Activated B cell treated with CpG ODN at 0.5 μM for 24 hours (primary cell): ENCODE measurements at regions not wholly inside any gene's neighbourhood (a gene's known extent, or its start where the extent isn't known, plus 50 kb on each side); places are given as distances from the start of the nearest gene placed in this dataset.
A peak's percentile ranks its signal among the peaks of the same experiment; 100 is the strongest.
"Not testable (repeated sequence)": the region's sequence is repeated elsewhere in the genome, so short reads cannot be mapped to it uniquely, and the experiment has no call there.

Experiments
- ATAC-seq: fragments of 200-7000 bp; cut with Tn5 transposase; one replicate; pipeline ENCODE4 v1.10.0; 2021; ENCODE audit warnings: low read depth, mild to moderate bottlenecking, moderate library complexity
- CTCF ChIA-PET: fragments of 350-600 bp; sonication (Branson Sonifier 250); formaldehyde crosslinking; loops from one replicate; lab custom pipeline; 2021; ENCODE audit warnings: antibody characterized with exemption; lab: Charles Lee
- POLR2A ChIA-PET: fragments of 350-600 bp; sonication (Branson Sonifier 250); formaldehyde crosslinking; loops from one replicate; lab custom pipeline; 2021; ENCODE audit warnings: antibody characterized with exemption; lab: Charles Lee
- DNase-seq: peaks from one replicate; pipeline ENCODE4 v3.0.0; 2022
- H3K27ac Mint-ChIP-seq: one replicate; pipeline ENCODE4 v1.8.0; 2020; ENCODE audit warnings: mixed read lengths
- H3K27me3 Mint-ChIP-seq: one replicate; pipeline ENCODE4 v1.8.0; 2021; ENCODE audit warnings: mixed read lengths
- H3K36me3 Mint-ChIP-seq: one replicate; pipeline ENCODE4 v1.8.0; 2021; ENCODE audit warnings: low read depth, mixed read lengths
- H3K4me1 Mint-ChIP-seq: one replicate; pipeline ENCODE4 v1.8.0; 2021; ENCODE audit warnings: mixed read lengths
- H3K4me3 Mint-ChIP-seq: one replicate; pipeline ENCODE4 v1.8.0; 2020; ENCODE audit warnings: mild to moderate bottlenecking, mixed read lengths
- H3K9me3 Mint-ChIP-seq: one replicate; pipeline ENCODE4 v1.8.0; 2020; ENCODE audit warnings: mixed read lengths
- CTCF ChIP-seq: fragments of 200-600 bp; IDR thresholded peaks from one replicate; pipeline ENCODE4 v1.8.0; 2022; ENCODE audit warnings: antibody characterized with exemption, mild to moderate bottlenecking
- intact Hi-C: fragments of 100-400 bp; cut with micrococcal nuclease; formaldehyde crosslinking; loops from one replicate; pipeline ENCODE4 v1.15.1; 2024

- ChIA-PET CTCF (no interaction called here), POLR2A (interaction anchor here (0.6 kb wide), 1 partner anchor 87 kb away, joined by 4 read pairs; no protein-coding TSS in a partner anchor)
- Mint-ChIP-seq H3K9me3 (no peaks in the 10 kb centered on the region), H3K27me3 (peaks cover 3% of the 10 kb centered on the region), H3K4me1 (peaks cover 7% of the 10 kb centered on the region), H3K4me3 (no peak overlapping the region), H3K36me3 (no peaks in the 10 kb centered on the region), H3K27ac (no peak overlapping the region)
- no peak for TF ChIP-seq CTCF
- DNase-seq (no peak), ATAC-seq (no peak)
- intact Hi-C loops: no loop called here
These were observed 203.4 kb downstream of the CCNG2 start for GRCh38 chr4:77360451-77360850.

- intact Hi-C loops: loop anchor here (5.0 kb wide), 2 partner anchors 65 to 250 kb away; no protein-coding TSS in a partner anchor
- H3K36me3 Mint-ChIP-seq, POLR2A ChIA-PET, DNase-seq, H3K4me3 Mint-ChIP-seq, H3K9me3 Mint-ChIP-seq, H3K27ac Mint-ChIP-seq, H3K27me3 Mint-ChIP-seq: not testable (repeated sequence)
- peaks cover 10% of the 10 kb centered on the region for H3K4me1 Mint-ChIP-seq
- ATAC-seq: peak; percentile 61
- CTCF ChIA-PET: interaction anchor here (1.0 kb wide), 2 partner anchors 9 to 252 kb away, joined by 3 to 4 read pairs; no protein-coding TSS in a partner anchor
These were observed 209.9 kb downstream of the CCNG2 start for GRCh38 chr4:77366876-77367275.

GRCh38 chr4:77367638-77368037 lies 210.6 kb downstream of the CCNG2 start:
- no peaks in the 10 kb centered on the region for H3K9me3 Mint-ChIP-seq
- no peak for TF ChIP-seq CTCF
- ChIA-PET POLR2A (no interaction called here), CTCF (no interaction called here)
- no peak overlapping the region for H3K4me3 Mint-ChIP-seq
- DNase-seq (no peak), ATAC-seq (peak; percentile 18)
- H3K27ac Mint-ChIP-seq: no peak overlapping the region
- H3K4me1 Mint-ChIP-seq: peaks cover 10% of the 10 kb centered on the region
- no peaks in the 10 kb centered on the region for H3K36me3 Mint-ChIP-seq
- intact Hi-C loops: loop anchor here (5.0 kb wide), 2 partner anchors 65 to 250 kb away; no protein-coding TSS in a partner anchor
- peaks cover 1% of the 10 kb centered on the region for H3K27me3 Mint-ChIP-seq

GRCh38 chr4:77372375-77372774 lies 215.4 kb downstream of the CCNG2 start:
- DNase-seq (no peak), ATAC-seq (no peak)
- no peak for TF ChIP-seq CTCF
- intact Hi-C loops: no loop called here
- ChIA-PET POLR2A (no interaction called here), CTCF (interaction anchor here (1.7 kb wide), 1 partner anchor 10 kb away, joined by 3 read pairs; no protein-coding TSS in a partner anchor)
- no peaks in the 10 kb centered on the region for H3K36me3 Mint-ChIP-seq
- H3K9me3 Mint-ChIP-seq: no peaks in the 10 kb centered on the region
- no peak overlapping the region for H3K27ac Mint-ChIP-seq
- peaks cover 10% of the 10 kb centered on the region for H3K4me1 Mint-ChIP-seq
- H3K27me3 Mint-ChIP-seq: peaks cover 2% of the 10 kb centered on the region
- H3K4me3 Mint-ChIP-seq: no peak overlapping the region

- ChIA-PET CTCF (interaction anchor here (1.5 kb wide), 1 partner anchor 225 kb away, joined by 3 read pairs; no protein-coding TSS in a partner anchor), POLR2A (no interaction called here)
- H3K4me1 Mint-ChIP-seq: no peaks in the 10 kb centered on the region
- no peak overlapping the region for H3K27ac Mint-ChIP-seq
- intact Hi-C loops: no loop called here
- H3K27me3 Mint-ChIP-seq: peaks cover 2% of the 10 kb centered on the region
- ATAC-seq (no peak), DNase-seq (no peak)
- no peak overlapping the region for H3K4me3 Mint-ChIP-seq
- TF ChIP-seq CTCF: no peak
- H3K9me3 Mint-ChIP-seq: no peaks in the 10 kb centered on the region
- no peaks in the 10 kb centered on the region for H3K36me3 Mint-ChIP-seq
These were observed 219.0 kb downstream of the CCNG2 start for GRCh38 chr4:77375866-77376607.
